Hepatocyte (in vitro differentiated cells): ENCODE measurements at regions not wholly inside any gene's neighbourhood (a gene's known extent, or its start where the extent isn't known, plus 50 kb on each side); places are given as distances from the start of the nearest gene placed in this dataset.
A peak's percentile ranks its signal among the peaks of the same experiment; 100 is the strongest.

Experiments
- DNase-seq: peaks from one replicate; pipeline ENCODE4 v3.0.0-alpha.2; 2016; ENCODE audit warnings: low spot score
- H2AFZ ChIP-seq: fragments of 200-600 bp; sonication (generic); 2 replicates; pipeline ENCODE4 v1.6.0; 2016; ENCODE audit warnings: antibody characterized with exemption, mild to moderate bottlenecking
- H3K27ac ChIP-seq: fragments of 200-600 bp; sonication (generic); 2 replicates; pipeline ENCODE4 v1.5.1; 2016; ENCODE audit warnings: mild to moderate bottlenecking
- H3K27me3 ChIP-seq: fragments of 200-600 bp; sonication (generic); 2 replicates; pipeline ENCODE4 v1.6.1; 2016
- H3K36me3 ChIP-seq: fragments of 200-600 bp; sonication (generic); replicated peaks from 2 replicates; pipeline ENCODE4 v1.5.1; 2016; ENCODE audit warnings: low read depth; ENCODE audit not compliant: insufficient read depth
- H3K4me1 ChIP-seq: fragments of 200-600 bp; sonication (generic); 2 replicates; pipeline ENCODE4 v1.5.1; 2016; ENCODE audit warnings: mild to moderate bottlenecking, moderate library complexity; ENCODE audit not compliant: insufficient read depth
- H3K4me2 ChIP-seq: fragments of 200-600 bp; sonication (generic); 2 replicates; pipeline ENCODE4 v1.6.0; 2016
- H3K4me3 ChIP-seq: fragments of 200-600 bp; sonication (generic); 2 replicates; pipeline ENCODE4 v1.5.1; 2016; ENCODE audit warnings: mild to moderate bottlenecking
- H3K79me2 ChIP-seq: fragments of 200-600 bp; sonication (generic); 2 replicates; pipeline ENCODE4 v1.6.0; 2017; ENCODE audit warnings: mild to moderate bottlenecking
- H3K9me2 ChIP-seq: fragments of 200-600 bp; sonication (generic); replicated peaks from 2 replicates; pipeline ENCODE4 v1.6.0; 2017; ENCODE audit warnings: mild to moderate bottlenecking; ENCODE audit not compliant: insufficient read depth
- H3K9me3 ChIP-seq: fragments of 200-600 bp; sonication (generic); 2 replicates; pipeline ENCODE4 v1.5.1; 2016; ENCODE audit warnings: low read depth, mild to moderate bottlenecking
- H4K20me1 ChIP-seq: fragments of 200-600 bp; sonication (generic); 2 replicates; pipeline ENCODE4 v1.6.0; 2016; ENCODE audit warnings: mild to moderate bottlenecking; ENCODE audit not compliant: insufficient read depth, poor library complexity, severe bottlenecking
- CTCF ChIP-seq: fragments of 200-600 bp; sonication (generic); IDR thresholded peaks from 2 replicates; pipeline ENCODE4 v1.5.1; 2016; ENCODE audit warnings: antibody characterized with exemption, mild to moderate bottlenecking; ENCODE audit not compliant: poor library complexity
- EZH2 ChIP-seq: fragments of 200-600 bp; sonication (generic); IDR thresholded peaks from 2 replicates; pipeline ENCODE4 v1.6.1; 2016; ENCODE audit warnings: antibody characterized with exemption, mild to moderate bottlenecking, borderline replicate concordance
- EZH2phosphoT487 ChIP-seq: fragments of 200-600 bp; sonication (generic); IDR thresholded peaks from one replicate; pipeline ENCODE4 v1.6.1; 2018; ENCODE audit warnings: antibody characterized with exemption, mild to moderate bottlenecking, low read depth, moderate library complexity; ENCODE audit not compliant: unreplicated experiment, severe bottlenecking
- WGBS: methylation state at CpG from one replicate; pipeline ENCODE4 v1.1.6; 2016; ENCODE audit warnings: low lambda C conversion rate; ENCODE audit errors: missing lambda C conversion rate; 5-methylcytosine and 5-hydroxymethylcytosine counted together

GRCh38 chr5:74407701-74408100 lies 232.8 kb downstream of the ENC1 start:
- no peaks in the 10 kb centered on the region for H3K36me3 ChIP-seq
- H3K9me2 ChIP-seq, result no peaks in the 10 kb centered on the region
- no peak overlapping the region for H2AFZ ChIP-seq
- no peaks in the 10 kb centered on the region for H3K9me3 ChIP-seq
- H3K4me3 ChIP-seq, result no peak overlapping the region
- TF ChIP-seq EZH2phosphoT487 (no peak), CTCF (no peak), EZH2 (no peak)
- 48% methylated on average over 1 of the region's 1 CpG for WGBS
- no peak for DNase-seq
- H3K4me1 ChIP-seq, result peaks cover 27% of the 10 kb centered on the region
- H4K20me1 ChIP-seq, result no peaks in the 10 kb centered on the region
- H3K27ac ChIP-seq, result peak overlapping the region; percentile 47
- no peaks in the 10 kb centered on the region for H3K27me3 ChIP-seq
- peak overlapping the region; percentile 4 for H3K4me2 ChIP-seq
- H3K79me2 ChIP-seq, result no peaks in the 10 kb centered on the region

- H3K9me2 ChIP-seq, result no peaks in the 10 kb centered on the region
- H3K4me3 ChIP-seq, result no peak overlapping the region
- no peaks in the 10 kb centered on the region for H3K9me3 ChIP-seq
- TF ChIP-seq CTCF (no peak), EZH2phosphoT487 (no peak), EZH2 (no peak)
- H4K20me1 ChIP-seq, result no peaks in the 10 kb centered on the region
- 92% methylated on average over 3 of the region's 3 CpGs for WGBS
- H3K4me2 ChIP-seq, result no peak overlapping the region
- H3K4me1 ChIP-seq, result peaks cover 27% of the 10 kb centered on the region
- no peak overlapping the region for H2AFZ ChIP-seq
- H3K27me3 ChIP-seq, result no peaks in the 10 kb centered on the region
- no peaks in the 10 kb centered on the region for H3K36me3 ChIP-seq
- no peak for DNase-seq
- peak overlapping the region; percentile 47 for H3K27ac ChIP-seq
- H3K79me2 ChIP-seq, result no peaks in the 10 kb centered on the region
These were observed 233.7 kb downstream of the ENC1 start for GRCh38 chr5:74406844-74407243.

- no peak overlapping the region for H2AFZ ChIP-seq
- H3K27me3 ChIP-seq, result no peaks in the 10 kb centered on the region
- H3K4me1 ChIP-seq, result peaks cover 27% of the 10 kb centered on the region
- H3K36me3 ChIP-seq, result no peaks in the 10 kb centered on the region
- WGBS, result 72% methylated on average over 4 of the region's 4 CpGs
- no peaks in the 10 kb centered on the region for H4K20me1 ChIP-seq
- H3K79me2 ChIP-seq, result no peaks in the 10 kb centered on the region
- peak overlapping the region; percentile 63 for H3K27ac ChIP-seq
- no peak overlapping the region for H3K4me3 ChIP-seq
- H3K9me2 ChIP-seq, result no peaks in the 10 kb centered on the region
- no peaks in the 10 kb centered on the region for H3K9me3 ChIP-seq
- TF ChIP-seq EZH2 (no peak), EZH2phosphoT487 (no peak), CTCF (no peak)
- H3K4me2 ChIP-seq, result no peak overlapping the region
- no peak for DNase-seq
These were observed 234.9 kb downstream of the ENC1 start for GRCh38 chr5:74405593-74405992.
